PC-3 (cell line): ENCODE measurements at regions not wholly inside any gene's neighbourhood (a gene's known extent, or its start where the extent isn't known, plus 50 kb on each side); places are given as distances from the start of the nearest gene placed in this dataset.
"Not testable (repeated sequence)": the region's sequence is repeated elsewhere in the genome, so short reads cannot be mapped to it uniquely, and the experiment has no call there.

Source experiments
- EZH2phosphoT487 ChIP-seq: fragments of 300-600 bp; sonication (generic); IDR thresholded peaks from 2 replicates; pipeline ENCODE4 v1.6.1; 2018; ENCODE audit warnings: mild to moderate bottlenecking, antibody characterized with exemption, low read length, borderline replicate concordance
- TF ChIP-seq, protein P1 (sequence below): fragments of 300-600 bp; sonication (generic); conservative IDR thresholded peaks from 2 replicates; pipeline ENCODE4 v1.5.1; 2017; ENCODE audit warnings: antibody characterized with exemption, low read depth, mild to moderate bottlenecking, low read length

DNA sequence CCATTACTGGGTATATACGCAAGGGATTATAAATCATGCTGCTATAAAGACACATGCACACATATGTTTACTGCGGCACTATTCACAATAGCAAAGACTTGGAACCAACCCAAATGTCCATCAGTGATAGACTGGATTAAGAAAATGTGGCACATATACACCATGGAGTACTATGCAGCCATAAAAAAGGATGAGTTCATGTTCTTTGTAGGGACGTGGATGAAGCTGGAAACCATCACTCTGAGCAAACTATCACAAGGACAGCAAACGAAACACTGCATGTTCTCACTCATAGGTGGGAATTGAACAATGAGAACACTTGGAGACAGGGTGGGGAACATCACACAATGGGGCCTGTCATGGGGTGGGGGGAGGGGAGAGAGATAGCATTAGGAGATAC lies 313.3 kb upstream of the ADAMTS9 start:
- TF ChIP-seq, protein P1, sequence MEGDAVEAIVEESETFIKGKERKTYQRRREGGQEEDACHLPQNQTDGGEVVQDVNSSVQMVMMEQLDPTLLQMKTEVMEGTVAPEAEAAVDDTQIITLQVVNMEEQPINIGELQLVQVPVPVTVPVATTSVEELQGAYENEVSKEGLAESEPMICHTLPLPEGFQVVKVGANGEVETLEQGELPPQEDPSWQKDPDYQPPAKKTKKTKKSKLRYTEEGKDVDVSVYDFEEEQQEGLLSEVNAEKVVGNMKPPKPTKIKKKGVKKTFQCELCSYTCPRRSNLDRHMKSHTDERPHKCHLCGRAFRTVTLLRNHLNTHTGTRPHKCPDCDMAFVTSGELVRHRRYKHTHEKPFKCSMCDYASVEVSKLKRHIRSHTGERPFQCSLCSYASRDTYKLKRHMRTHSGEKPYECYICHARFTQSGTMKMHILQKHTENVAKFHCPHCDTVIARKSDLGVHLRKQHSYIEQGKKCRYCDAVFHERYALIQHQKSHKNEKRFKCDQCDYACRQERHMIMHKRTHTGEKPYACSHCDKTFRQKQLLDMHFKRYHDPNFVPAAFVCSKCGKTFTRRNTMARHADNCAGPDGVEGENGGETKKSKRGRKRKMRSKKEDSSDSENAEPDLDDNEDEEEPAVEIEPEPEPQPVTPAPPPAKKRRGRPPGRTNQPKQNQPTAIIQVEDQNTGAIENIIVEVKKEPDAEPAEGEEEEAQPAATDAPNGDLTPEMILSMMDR, result not testable (repeated sequence)
- not testable (repeated sequence) for TF ChIP-seq EZH2phosphoT487
